GM19025 (cell line): ENCODE measurements at regions not wholly inside any gene's neighbourhood (a gene's known extent, or its start where the extent isn't known, plus 50 kb on each side); places are given as distances from the start of the nearest gene placed in this dataset.
A peak's percentile ranks its signal among the peaks of the same experiment; 100 is the strongest.

Experiments
- ATAC-seq: cut with Tn5 transposase; IDR thresholded peaks from one replicate; pipeline ENCODE4 v1.9.1; 2021; ENCODE audit warnings: mild to moderate bottlenecking, low read depth, moderate library complexity; ENCODE audit not compliant: unreplicated experiment

- no peak for ATAC-seq
Measured at GRCh38 chr6:82072751-82073150, 174.8 kb downstream of the IBTK start.

- ATAC-seq, result no peak
Measured at GRCh38 chr6:82072121-82072521, 175.4 kb downstream of the IBTK start.

DNA sequence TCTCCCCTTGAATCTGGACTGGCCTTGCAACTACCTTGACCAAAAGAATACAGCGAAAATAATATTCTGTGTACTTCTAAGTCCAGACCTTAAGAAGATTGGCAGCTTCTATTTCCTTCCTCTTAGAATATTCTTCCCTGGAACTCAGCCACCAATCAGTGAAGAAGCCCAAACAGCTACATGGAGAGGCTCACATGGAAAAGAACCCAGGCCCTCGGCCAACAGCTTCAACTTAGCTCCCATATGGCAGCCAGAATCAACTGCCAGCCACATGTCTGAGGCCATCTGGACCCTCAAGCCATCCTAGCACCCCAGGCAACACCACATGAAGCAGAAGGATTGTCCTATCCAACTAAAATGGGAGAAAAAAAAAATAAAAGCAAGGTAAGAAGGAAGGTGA is 178.8 kb downstream of the IBTK start:
- no peak for ATAC-seq

DNA sequence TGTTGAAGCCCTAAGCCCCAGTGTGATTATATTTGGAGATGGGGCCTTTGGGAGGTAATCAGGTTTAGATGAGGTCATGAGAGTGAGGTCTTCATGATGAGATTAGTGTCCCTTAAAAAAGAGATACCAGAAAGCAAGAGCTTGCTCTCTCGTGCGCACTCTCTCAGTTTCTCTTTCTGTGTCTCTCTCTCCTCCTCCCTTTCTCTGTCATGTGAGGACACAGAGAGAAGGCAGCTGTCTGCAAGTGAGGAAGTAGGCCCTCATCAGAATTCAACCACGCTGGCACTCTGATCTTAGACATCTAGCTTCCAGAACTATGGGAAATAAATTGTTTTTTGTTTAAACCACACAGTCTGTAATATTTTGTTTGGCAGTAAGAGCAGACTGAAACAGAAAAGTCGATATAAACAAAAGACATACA is 180.5 kb downstream of the IBTK start:
- peak; percentile 97 for ATAC-seq

DNA sequence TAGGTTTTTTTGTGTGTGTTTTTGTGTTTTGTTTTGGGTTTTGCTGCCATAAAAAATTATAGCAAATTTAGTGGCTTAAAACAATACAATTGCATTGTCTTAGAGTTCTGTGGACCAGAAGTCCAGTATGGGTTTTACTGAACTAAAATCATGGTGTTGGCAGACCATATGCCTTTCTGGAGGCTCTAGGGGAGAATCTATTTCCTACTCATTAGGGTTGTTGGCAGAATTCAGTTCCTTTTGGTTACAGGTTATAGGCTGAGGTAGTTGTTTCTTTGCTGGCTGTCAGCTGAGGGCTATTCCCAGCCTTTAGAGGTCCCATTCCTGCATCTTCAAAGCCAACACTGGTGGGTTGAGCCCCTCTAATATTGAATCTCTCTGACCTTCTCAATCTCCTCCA is 181.3 kb downstream of the IBTK start:
- ATAC-seq, result no peak

DNA sequence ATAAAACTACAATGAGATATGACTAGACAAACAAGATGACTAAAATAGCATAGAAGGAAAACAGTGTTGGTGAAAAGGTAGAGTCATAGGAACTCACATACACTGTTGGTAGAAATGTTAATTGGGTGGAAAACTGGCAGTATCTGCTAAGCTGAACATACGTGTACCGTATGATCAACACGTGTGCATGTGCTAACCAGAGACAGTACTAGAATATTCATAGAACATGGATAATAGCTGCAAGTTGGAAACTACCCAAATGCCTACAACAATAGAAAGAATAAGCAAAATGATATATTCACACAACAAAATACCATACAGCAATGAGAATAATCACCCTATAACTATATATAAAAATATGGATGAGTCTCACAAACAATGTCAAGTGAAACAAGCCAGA is 184.0 kb downstream of the IBTK start:
- no peak for ATAC-seq

GRCh38 chr6:82062219-82062618 is 185.3 kb downstream of the IBTK start:
- ATAC-seq, result no peak

- ATAC-seq, result no peak
Measured at GRCh38 chr6:82057846-82058554, 189.5 kb downstream of the IBTK start.

- ATAC-seq, result no peak
Measured at GRCh38 chr6:82056567-82056966, 191.0 kb downstream of the IBTK start.

GRCh38 chr6:82045965-82046756 is 201.4 kb downstream of the IBTK start:
- ATAC-seq, result no peak

- peak; percentile 79 for ATAC-seq
Measured at GRCh38 chr6:82040405-82041221, 206.9 kb downstream of the IBTK start.

DNA sequence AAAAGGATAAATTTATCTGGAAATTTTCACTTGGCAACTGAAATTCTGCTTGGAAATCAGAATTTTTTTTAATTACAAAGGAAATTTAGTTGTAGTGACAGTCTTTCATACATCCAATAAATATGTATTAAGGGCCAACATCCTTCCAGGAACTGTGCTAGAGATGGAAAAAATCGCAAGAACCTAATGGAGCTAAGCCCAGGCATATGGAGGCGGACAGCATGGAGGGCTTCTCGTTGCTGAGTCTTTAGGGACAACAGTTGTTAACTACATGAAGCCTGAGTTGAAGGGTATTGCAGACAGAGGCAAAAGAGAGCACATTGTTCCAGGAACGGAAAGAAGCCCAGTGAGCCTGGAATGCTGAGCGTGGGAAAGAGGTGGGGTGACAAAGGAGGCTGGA is 208.9 kb downstream of the IBTK start:
- ATAC-seq, result no peak

DNA sequence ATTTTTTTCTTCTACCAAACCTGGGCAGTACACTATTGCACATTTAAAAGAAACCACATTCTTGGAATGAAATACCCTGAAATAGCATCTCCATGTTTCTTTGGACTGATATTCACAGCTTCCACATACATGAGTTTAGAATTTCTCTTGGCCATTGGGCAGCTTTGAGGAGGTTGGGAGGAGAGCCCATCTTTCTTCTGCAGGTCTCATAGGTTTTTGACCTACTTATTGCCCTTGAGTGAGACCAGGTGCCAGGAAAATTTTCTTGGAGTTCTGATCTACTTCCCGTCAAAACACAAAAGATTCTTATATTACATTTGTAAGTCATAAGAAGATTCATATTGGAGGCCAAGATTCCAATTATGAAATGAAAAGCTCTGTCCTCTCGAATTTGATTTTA is 212.0 kb downstream of the IBTK start:
- no peak for ATAC-seq

GRCh38 chr6:82033631-82034211 is 213.8 kb downstream of the IBTK start:
- no peak for ATAC-seq

DNA sequence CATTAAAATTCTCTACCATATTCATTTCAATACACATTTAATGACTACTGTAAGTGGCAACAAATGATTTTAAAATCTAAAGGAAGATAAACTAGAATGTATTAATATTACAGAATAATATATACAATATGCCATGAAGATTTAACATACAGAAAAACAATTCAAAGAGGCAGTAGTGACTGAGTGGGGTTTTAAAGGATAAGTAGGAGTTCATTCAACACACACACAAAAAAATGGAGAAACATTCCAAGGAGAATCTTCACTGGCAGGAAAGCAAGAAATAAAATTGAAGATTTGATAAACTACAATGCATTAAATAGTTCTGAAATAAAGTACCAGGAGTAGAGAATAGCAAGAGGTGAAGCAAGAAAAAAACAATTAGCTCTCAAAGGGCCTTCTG is 215.1 kb downstream of the IBTK start:
- no peak for ATAC-seq

- no peak for ATAC-seq
Measured at GRCh38 chr6:82030761-82031503, 216.6 kb downstream of the IBTK start.

GRCh38 chr6:82030301-82030700 is 217.2 kb downstream of the IBTK start:
- ATAC-seq, result no peak

GRCh38 chr6:82025271-82025670 is 222.3 kb downstream of the IBTK start:
- no peak for ATAC-seq

DNA sequence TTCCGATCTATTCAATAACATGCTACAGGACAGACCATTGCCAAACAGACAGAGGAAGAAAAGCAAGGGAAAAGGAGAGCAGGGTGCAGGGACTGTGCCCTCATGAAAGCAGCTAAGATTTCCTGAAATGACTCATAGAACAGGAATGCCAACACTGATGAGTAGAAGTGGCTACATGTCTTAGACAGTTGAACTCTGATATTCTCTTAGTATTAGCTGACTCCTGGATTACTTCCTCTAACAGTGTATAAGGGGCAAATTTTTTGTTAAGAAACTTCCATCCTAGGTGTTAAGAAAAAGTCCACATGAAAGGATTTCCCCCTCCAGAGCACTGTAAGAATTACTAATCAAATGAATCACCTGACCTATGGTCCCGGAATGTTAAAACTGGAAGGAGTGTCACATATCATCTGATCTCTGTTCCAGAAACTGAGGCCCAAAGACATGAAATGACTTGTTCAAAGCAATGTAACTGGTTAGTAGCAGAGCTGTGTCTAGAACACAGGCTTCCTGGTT is 224.9 kb downstream of the IBTK start:
- ATAC-seq, result no peak

GRCh38 chr6:82017773-82018172 is 229.8 kb downstream of the IBTK start:
- ATAC-seq, result no peak
